D721Med (cell line): ENCODE measurements at regions not wholly inside any gene's neighbourhood (a gene's known extent, or its start where the extent isn't known, plus 50 kb on each side); places are given as distances from the start of the nearest gene placed in this dataset.
"Not testable (repeated sequence)": the region's sequence is repeated elsewhere in the genome, so short reads cannot be mapped to it uniquely, and the experiment has no call there.

ENCODE experiments used
- DNase-seq: peaks from one replicate; pipeline ENCODE4 v3.0.0; 2011; ENCODE audit warnings: low spot score; ENCODE audit not compliant: insufficient read length
- FAIRE-seq: peaks from 2 replicates; lab custom pipeline; 2011; peaks lifted over from hg19 to GRCh38; lab: Jason Lieb, UNC
- CTCF ChIP-seq: IDR thresholded peaks from 2 replicates; pipeline ENCODE4 v1.5.1; 2012; ENCODE audit warnings: mild to moderate bottlenecking, control low read depth; ENCODE audit not compliant: insufficient read depth; ENCODE audit errors: missing control alignments

DNA sequence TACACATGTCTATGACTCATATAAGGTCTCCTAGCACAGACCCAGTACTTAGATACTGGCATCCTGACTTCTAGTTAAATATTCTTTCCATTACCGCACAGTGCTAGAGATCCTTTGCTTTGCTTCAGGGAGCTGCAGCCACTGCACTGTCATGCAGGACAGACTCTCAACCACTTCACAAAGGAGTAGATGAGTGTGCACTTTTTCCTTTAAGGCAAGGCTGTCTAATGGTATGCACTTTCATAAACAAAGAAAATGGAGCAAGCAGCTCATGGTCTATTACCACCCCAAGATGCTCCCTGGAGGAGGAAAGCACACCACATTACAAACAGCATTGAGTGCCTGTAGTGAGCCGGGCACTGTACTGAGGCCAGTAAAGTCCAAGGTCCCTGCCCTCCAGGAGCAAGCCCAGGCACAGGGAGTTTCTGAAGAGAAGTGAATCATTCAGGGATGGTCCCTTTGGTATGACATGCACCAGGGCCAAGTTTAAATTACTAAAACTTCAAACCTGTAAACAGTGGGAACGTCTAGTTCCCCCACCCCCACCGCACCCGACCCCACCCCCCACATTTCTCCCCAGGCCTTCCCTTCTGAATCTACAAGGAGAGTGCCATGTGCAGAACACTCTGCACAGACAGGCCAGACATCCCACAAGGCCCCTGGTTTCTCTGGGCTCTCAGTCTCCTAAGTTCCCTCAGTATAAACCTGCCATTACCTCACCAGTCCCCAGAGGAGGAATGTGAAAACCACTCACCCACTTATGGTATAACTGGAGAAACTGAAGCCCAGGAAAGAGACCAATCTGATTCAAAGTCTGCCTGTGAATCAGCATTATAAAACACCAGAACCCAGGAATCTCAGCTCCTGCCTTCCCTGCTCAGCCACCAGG lies 107.8 kb upstream of the BCL6 start:
- DNase-seq (no peak), FAIRE-seq (no peak)
- TF ChIP-seq CTCF = no peak

- no peak for FAIRE-seq
- TF ChIP-seq CTCF = no peak
- no peak for DNase-seq
Observed at GRCh38 chr3:187855131-187855530, 109.9 kb upstream of the BCL6 start.

GRCh38 chr3:187856555-187856954 lies 111.3 kb upstream of the BCL6 start:
- no peak for TF ChIP-seq CTCF
- no peak for FAIRE-seq
- no peak for DNase-seq

- DNase-seq (no peak), FAIRE-seq (no peak)
- TF ChIP-seq CTCF = no peak
Observed at GRCh38 chr3:187858041-187858440, 112.8 kb upstream of the BCL6 start.

GRCh38 chr3:187858711-187859110 lies 113.4 kb upstream of the BCL6 start:
- FAIRE-seq (no peak), DNase-seq (no peak)
- TF ChIP-seq CTCF = no peak

DNA sequence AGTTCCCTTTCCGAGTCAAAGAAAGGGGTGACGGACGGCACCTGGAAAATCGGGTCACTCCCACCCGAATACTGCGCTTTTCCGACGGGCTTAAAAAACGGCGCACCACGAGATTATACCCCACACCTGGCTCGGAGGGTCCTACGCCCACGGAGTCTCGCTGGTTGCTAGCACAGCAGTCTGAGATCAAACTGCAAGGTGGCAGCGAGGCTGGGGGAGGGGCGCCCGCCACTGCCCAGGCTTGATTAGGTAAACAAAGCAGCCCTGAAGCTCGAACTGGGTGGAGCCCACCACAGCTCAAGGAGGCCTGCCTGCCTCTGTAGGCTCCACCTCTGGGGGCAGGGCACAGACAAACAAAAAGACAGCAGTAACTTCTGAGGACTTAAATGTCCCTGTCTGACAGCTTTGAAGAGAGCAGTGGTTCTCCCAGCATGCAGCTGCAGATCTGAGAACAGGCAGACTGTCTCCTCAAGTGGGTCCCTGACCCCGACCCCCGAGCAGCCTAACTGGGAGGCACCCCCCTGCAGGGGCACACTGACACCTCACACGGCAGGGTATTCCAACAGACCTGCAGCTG lies 117.5 kb upstream of the BCL6 start:
- DNase-seq, FAIRE-seq: not testable (repeated sequence)

GRCh38 chr3:187870360-187871203 lies 125.3 kb upstream of the BCL6 start:
- no peak for TF ChIP-seq CTCF
- FAIRE-seq = no peak
- DNase-seq = no peak
